ENCODE measurements at regions not wholly inside any gene's neighbourhood (a gene's known extent, or its start where the extent isn't known, plus 50 kb on each side); places are given as distances from the start of the nearest gene placed in this dataset.

DNA sequence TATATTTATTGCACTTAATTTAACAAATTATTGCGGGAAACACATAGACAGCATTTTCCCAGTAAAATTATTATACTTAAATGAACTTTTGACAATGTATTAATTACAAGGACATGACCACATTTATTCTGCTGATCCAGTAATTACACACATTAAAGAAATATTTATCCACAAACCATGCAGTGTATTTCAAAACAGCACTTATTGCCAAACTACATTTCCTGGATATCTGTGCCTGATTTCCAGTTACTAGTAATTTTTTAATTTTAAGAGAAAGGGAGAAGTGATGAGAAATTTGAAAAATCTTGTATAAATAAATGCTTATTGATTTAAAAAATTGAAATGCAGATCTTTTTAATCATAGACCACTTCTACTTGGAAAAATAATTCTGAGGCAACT, 1458.7 kb upstream of the ACVR2A start (continued):
- TF ChIP-seq, protein P1, sequence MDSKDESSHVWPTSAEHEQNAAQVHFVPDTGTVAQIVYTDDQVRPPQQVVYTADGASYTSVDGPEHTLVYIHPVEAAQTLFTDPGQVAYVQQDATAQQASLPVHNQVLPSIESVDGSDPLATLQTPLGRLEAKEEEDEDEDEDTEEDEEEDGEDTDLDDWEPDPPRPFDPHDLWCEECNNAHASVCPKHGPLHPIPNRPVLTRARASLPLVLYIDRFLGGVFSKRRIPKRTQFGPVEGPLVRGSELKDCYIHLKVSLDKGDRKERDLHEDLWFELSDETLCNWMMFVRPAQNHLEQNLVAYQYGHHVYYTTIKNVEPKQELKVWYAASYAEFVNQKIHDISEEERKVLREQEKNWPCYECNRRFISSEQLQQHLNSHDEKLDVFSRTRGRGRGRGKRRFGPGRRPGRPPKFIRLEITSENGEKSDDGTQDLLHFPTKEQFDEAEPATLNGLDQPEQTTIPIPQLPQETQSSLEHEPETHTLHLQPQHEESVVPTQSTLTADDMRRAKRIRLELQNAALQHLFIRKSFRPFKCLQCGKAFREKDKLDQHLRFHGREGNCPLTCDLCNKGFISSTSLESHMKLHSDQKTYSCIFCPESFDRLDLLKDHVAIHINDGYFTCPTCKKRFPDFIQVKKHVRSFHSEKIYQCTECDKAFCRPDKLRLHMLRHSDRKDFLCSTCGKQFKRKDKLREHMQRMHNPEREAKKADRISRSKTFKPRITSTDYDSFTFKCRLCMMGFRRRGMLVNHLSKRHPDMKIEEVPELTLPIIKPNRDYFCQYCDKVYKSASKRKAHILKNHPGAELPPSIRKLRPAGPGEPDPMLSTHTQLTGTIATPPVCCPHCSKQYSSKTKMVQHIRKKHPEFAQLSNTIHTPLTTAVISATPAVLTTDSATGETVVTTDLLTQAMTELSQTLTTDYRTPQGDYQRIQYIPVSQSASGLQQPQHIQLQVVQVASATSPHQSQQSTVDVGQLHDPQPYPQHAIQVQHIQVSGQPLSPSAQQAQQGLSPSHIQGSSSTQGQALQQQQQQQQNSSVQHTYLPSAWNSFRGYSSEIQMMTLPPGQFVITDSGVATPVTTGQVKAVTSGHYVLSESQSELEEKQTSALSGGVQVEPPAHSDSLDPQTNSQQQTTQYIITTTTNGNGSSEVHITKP (tag by site-specific recombination; IDR thresholded peaks at IDR 0.05): no peak
- TF ChIP-seq OSR2 (tag by site-specific recombination; IDR thresholded peaks at IDR 0.05): no peak
- TF ChIP-seq, protein P2, sequence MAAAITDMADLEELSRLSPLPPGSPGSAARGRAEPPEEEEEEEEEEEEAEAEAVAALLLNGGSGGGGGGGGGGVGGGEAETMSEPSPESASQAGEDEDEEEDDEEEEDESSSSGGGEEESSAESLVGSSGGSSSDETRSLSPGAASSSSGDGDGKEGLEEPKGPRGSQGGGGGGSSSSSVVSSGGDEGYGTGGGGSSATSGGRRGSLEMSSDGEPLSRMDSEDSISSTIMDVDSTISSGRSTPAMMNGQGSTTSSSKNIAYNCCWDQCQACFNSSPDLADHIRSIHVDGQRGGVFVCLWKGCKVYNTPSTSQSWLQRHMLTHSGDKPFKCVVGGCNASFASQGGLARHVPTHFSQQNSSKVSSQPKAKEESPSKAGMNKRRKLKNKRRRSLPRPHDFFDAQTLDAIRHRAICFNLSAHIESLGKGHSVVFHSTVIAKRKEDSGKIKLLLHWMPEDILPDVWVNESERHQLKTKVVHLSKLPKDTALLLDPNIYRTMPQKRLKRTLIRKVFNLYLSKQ (tag by site-specific recombination; IDR thresholded peaks at IDR 0.05; ENCODE audit: borderline replicate concordance): no peak

DNA sequence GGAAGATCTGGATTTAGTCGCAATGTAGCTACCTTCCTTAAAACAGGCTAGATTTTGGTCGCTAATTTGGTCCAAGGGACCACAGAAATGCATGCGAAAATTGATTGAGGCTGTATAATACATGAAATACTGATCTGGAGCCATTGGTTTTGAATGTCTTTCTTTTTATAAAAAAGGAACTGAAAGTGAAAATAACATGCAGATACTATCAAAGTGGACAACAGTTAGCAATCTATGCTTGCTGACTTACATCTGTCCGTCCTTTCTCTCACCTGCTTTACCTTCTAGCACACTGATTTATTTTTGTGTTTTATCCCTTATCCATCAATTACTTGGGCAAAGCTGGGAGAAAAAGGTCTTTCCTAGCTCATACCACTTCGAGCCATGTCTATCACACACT, 1459.8 kb upstream of the ACVR2A start:
- H3K27ac ChIP-seq (ENCODE audit: extremely low read depth, low read depth, low read length): no peak overlapping the region
- no peak overlapping the region for H3K4me3 ChIP-seq (ENCODE audit: low read depth, low read length)
- no peaks in the 10 kb centered on the region for H3K4me1 ChIP-seq (ENCODE audit: control insufficient read depth, insufficient read depth, low read length)
- no peak for TF ChIP-seq ZNF654 (tag by site-specific recombination; IDR thresholded peaks at IDR 0.05; ENCODE audit: low read depth)
- no peak for TF ChIP-seq GLIS2 (tag by site-specific recombination; IDR thresholded peaks at IDR 0.05)
- TF ChIP-seq ZFP3 (tag by site-specific recombination; IDR thresholded peaks at IDR 0.05; ENCODE audit: low read depth): no peak
- no peak for TF ChIP-seq RBAK (tag by site-specific recombination; IDR thresholded peaks at IDR 0.05)
- TF ChIP-seq ZXDB (tag by site-specific recombination; IDR thresholded peaks at IDR 0.05): no peak
- H3K9me3 ChIP-seq (ENCODE audit: control insufficient read depth, insufficient read depth, low read depth, low read length): no peaks in the 10 kb centered on the region
- POLR2A ChIA-PET: no interaction called here
- CTCF ChIA-PET: no interaction called here
- H3K36me3 ChIP-seq (ENCODE audit: control insufficient read depth in 2 of 2, insufficient read depth in 1 of 2, low read length in 2 of 2): no peaks in the 10 kb centered on the region

DNA sequence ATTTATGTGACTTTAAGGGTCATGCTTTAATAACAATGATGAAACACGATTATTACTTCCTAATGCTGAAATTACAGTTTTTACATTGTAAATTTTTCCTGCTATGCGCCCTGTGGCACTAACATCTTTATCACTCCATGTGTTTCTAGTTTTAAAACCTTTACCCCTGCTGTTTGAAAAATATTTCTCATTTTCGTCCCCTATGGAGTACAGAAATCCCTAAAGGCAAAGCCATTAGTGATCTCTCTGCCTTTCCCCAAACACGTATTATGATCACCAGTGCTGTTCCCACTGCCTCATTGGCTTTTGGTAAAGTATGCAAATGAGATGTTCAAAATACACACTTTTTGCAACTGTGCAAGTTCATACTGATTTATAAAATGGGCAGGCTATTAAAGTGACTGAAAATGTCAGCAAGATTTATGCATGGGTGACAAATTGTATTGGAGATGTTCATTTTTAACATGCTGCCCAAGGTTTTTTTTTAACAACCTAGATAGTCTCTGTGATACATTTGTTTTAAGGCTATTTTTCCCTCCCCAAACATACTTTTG, 1468.2 kb upstream of the ACVR2A start:
- ChIA-PET CTCF (interaction anchor here (0.6 kb wide), 1 partner anchor 282 kb away, joined by 4 read pairs; no protein-coding TSS in a partner anchor), POLR2A (no interaction called here)
- Histone ChIP-seq H3K27ac (ENCODE audit: extremely low read depth, low read depth, low read length) (no peak overlapping the region), H3K9me3 (ENCODE audit: control insufficient read depth, insufficient read depth, low read depth, low read length) (no peaks in the 10 kb centered on the region), H3K4me1 (ENCODE audit: control insufficient read depth, insufficient read depth, low read length) (no peaks in the 10 kb centered on the region), H3K36me3 (ENCODE audit: control insufficient read depth in 2 of 2, insufficient read depth in 1 of 2, low read length in 2 of 2) (no peaks in the 10 kb centered on the region), H3K4me3 (ENCODE audit: low read depth, low read length) (no peak overlapping the region)
- no peak for TF ChIP-seq ZNF394 (tag by site-specific recombination; IDR thresholded peaks at IDR 0.05; ENCODE audit: borderline replicate concordance)
- TF ChIP-seq ZNF785 (tag by site-specific recombination; IDR thresholded peaks at IDR 0.05): no peak
- TF ChIP-seq TRIM28 (IDR thresholded peaks at IDR 0.05; ENCODE audit: borderline replicate concordance, low read length): no peak
- TF ChIP-seq, protein P3, sequence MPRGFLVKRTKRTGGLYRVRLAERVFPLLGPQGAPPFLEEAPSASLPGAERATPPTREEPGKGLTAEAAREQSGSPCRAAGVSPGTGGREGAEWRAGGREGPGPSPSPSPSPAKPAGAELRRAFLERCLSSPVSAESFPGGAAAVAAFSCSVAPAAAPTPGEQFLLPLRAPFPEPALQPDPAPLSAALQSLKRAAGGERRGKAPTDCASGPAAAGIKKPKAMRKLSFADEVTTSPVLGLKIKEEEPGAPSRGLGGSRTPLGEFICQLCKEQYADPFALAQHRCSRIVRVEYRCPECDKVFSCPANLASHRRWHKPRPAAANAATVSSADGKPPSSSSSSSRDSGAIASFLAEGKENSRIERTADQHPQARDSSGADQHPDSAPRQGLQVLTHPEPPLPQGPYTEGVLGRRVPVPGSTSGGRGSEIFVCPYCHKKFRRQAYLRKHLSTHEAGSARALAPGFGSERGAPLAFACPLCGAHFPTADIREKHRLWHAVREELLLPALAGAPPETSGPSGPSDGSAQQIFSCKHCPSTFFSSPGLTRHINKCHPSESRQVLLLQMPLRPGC (tag by site-specific recombination; IDR thresholded peaks at IDR 0.05): no peak
- TF ChIP-seq SALL2 (tag by site-specific recombination; IDR thresholded peaks at IDR 0.05; ENCODE audit: borderline replicate concordance): no peak
- no peak for TF ChIP-seq ZNF274 (IDR thresholded peaks at IDR 0.05; ENCODE audit: low read length)
- TF ChIP-seq ZNF274 (tag by site-specific recombination; IDR thresholded peaks at IDR 0.05; ENCODE audit: borderline replicate concordance): no peak
- TF ChIP-seq FEZF1 (tag by site-specific recombination; IDR thresholded peaks at IDR 0.05): no peak; the same call in 1 of the 2 replicates
- no peak for TF ChIP-seq ZNF354C (tag by site-specific recombination; IDR thresholded peaks at IDR 0.05; ENCODE audit: borderline replicate concordance, low read depth)
- TF ChIP-seq SP2 (tag by site-specific recombination; IDR thresholded peaks at IDR 0.05): no peak
- TF ChIP-seq ZNF48 (tag by site-specific recombination; IDR thresholded peaks at IDR 0.05): no peak
- no peak for TF ChIP-seq GLIS1 (tag by site-specific recombination; IDR thresholded peaks at IDR 0.05)

All from HEK293 (cell line).